Osteoblast (primary cell): ENCODE measurements at regions not wholly inside any gene's neighbourhood (a gene's known extent, or its start where the extent isn't known, plus 50 kb on each side); places are given as distances from the start of the nearest gene placed in this dataset.

Experiments
- DNase-seq: peaks from one replicate; pipeline ENCODE4 v3.0.0; 2011; ENCODE audit warnings: low spot score, mixed read lengths; ENCODE audit not compliant: insufficient read length; ENCODE audit errors: missing footprints
- H2AFZ ChIP-seq: 2 replicates; pipeline ENCODE4 v1.6.0; 2011; ENCODE audit warnings: mild to moderate bottlenecking, low read length
- H3K27ac ChIP-seq: 2 replicates; pipeline ENCODE4 v1.5.1; 2011; ENCODE audit warnings: mild to moderate bottlenecking, low read depth, low read length, moderate library complexity
- H3K27me3 ChIP-seq: 2 replicates; pipeline ENCODE4 v1.6.0; 2012; ENCODE audit warnings: mild to moderate bottlenecking, control low read depth, inconsistent platforms, low read length, moderate library complexity; ENCODE audit not compliant: insufficient read depth
- H3K36me3 ChIP-seq: 2 replicates; pipeline ENCODE4 v1.5.1; 2011; ENCODE audit warnings: mild to moderate bottlenecking, low read length, control low read depth, moderate library complexity; ENCODE audit not compliant: insufficient read depth
- H3K4me1 ChIP-seq: 2 replicates; pipeline ENCODE4 v1.5.1; 2011; ENCODE audit warnings: mild to moderate bottlenecking, low read length, control low read depth, moderate library complexity; ENCODE audit not compliant: insufficient read depth
- H3K4me2 ChIP-seq: 2 replicates; pipeline ENCODE4 v1.6.0; 2011; ENCODE audit warnings: mild to moderate bottlenecking, low read length; ENCODE audit not compliant: insufficient read depth
- H3K4me3 ChIP-seq: fragments of 200-600 bp; sonication (generic); 3 replicates; pipeline ENCODE4 v1.5.1; 2012; ENCODE audit warnings: mild to moderate bottlenecking, low read length, inconsistent platforms; ENCODE audit not compliant: insufficient read depth
- H3K79me2 ChIP-seq: 2 replicates; pipeline ENCODE4 v1.6.0; 2012; ENCODE audit warnings: mild to moderate bottlenecking, low read length, control low read depth, inconsistent platforms; ENCODE audit not compliant: insufficient read depth
- H3K9me3 ChIP-seq: 2 replicates; pipeline ENCODE4 v1.5.1; 2011; ENCODE audit warnings: low read depth, low read length, control low read depth
- H4K20me1 ChIP-seq: 2 replicates; pipeline ENCODE4 v1.6.0; 2012; ENCODE audit warnings: mild to moderate bottlenecking, low read length, control low read depth; ENCODE audit not compliant: insufficient read depth
- CTCF ChIP-seq: IDR thresholded peaks from 2 replicates; pipeline ENCODE4 v1.5.1; 2011; ENCODE audit warnings: mild to moderate bottlenecking, low read depth, low read length, moderate library complexity; ENCODE audit errors: extremely low read depth

DNA sequence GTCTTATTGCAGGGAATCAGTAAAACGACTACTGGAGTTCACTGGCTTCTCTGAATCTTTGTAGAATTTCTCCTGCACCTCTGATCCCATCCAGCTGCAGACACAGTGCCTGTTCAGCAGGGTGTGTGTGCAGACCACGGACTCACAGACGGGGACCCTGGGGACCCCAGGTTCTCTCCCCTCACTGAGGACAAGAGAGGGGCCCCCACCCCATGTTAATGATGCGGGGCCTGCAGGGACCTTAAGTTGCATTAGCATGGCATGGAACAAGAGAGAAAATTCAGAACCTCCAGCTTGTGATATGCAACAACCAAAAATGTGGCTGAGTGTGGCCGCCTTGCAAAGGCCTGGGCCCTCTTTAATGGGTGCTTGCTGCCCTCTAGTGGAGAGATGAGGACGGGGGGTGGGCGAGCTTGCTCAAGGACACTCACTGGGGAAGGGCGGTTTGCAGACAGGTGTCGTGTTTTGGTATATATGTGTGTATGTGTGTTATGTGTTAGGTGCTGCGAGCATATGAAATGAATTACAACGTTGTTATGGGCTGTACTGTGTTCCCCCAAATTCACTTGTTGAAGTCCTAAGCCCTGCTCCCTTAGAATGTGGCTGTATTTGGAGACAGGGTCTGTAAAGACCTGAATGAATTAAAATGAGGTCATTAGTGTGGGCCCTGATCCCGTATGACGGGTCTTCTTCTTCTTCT is 84.4 kb upstream of the SEPTIN5 start:
- Histone ChIP-seq H4K20me1 (no peaks in the 10 kb centered on the region), H3K4me3 (no peak overlapping the region), H3K4me2 (no peak overlapping the region), H3K36me3 (no peaks in the 10 kb centered on the region), H3K27ac (no peak overlapping the region), H3K79me2 (no peaks in the 10 kb centered on the region), H2AFZ (no peak overlapping the region), H3K9me3 (no peaks in the 10 kb centered on the region), H3K4me1 (no peaks in the 10 kb centered on the region), H3K27me3 (no peaks in the 10 kb centered on the region)
- DNase-seq = peak; percentile 98
- TF ChIP-seq CTCF = peak; percentile 94

DNA sequence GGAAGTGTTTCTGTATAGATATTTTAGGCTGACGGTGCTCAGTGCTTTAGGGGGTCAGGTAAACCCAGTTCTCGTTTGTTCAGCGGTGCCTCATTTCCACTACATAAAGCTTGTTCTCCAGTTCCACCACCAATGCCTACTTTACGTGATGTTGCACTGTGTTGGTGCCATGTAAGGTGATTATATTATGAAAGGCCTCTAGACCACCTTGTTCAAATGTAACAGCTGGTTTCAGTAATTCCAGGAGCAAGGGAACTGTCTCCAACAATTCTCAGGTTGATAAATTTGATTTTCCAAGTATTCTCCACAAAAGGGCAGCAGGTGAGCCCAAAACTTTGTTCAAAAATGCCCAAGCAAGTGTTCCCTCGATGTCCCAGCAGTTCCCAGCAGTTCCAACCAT is 83.7 kb upstream of the SEPTIN5 start:
- no peaks in the 10 kb centered on the region for H4K20me1 ChIP-seq
- H3K27me3 ChIP-seq = no peaks in the 10 kb centered on the region
- no peaks in the 10 kb centered on the region for H3K4me1 ChIP-seq
- H3K9me3 ChIP-seq = no peaks in the 10 kb centered on the region
- no peak overlapping the region for H2AFZ ChIP-seq
- H3K79me2 ChIP-seq = no peaks in the 10 kb centered on the region
- peak; percentile 23 for DNase-seq
- H3K4me3 ChIP-seq = no peak overlapping the region
- no peak overlapping the region for H3K4me2 ChIP-seq
- no peak overlapping the region for H3K27ac ChIP-seq
- no peaks in the 10 kb centered on the region for H3K36me3 ChIP-seq
- no peak for TF ChIP-seq CTCF

DNA sequence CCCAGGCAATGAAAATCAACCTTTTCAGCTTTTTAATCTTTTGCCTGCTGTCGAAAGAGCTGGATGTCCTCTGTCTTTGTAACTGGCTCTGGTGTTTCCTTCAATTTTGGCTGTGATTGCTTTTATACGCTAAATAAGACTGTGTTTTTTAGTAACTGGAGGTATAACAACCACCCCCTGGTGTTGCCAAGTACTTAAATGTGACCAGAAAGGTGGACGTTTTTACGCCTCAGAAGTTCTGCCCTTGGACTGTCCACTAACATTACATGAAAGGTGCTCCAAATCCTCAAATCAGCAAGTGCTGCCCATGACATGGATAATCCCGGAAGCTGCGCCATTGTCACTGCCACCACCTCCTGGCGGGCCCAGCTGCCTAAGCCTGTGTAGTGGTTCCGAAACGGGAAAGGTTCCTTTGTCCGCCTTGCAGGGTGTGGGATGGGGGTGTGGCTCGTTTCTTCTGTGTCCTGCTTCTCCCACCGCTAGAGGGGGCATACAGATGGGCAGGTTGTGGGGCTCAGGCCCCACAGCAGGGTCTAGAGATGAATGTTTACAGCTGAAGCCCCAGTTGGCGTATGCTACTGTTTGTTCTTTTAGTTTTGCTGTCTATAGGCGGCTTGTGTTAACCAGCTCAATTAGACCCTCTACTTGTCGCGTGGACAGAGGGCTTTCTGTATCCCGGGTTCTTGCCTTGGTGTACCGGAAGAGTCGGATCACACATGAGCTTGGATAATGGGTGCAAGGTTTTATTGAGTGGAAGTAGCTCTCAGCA is 82.2 kb upstream of the SEPTIN5 start:
- no peaks in the 10 kb centered on the region for H3K36me3 ChIP-seq
- H3K27ac ChIP-seq = no peak overlapping the region
- DNase-seq = peak; percentile 88
- H3K27me3 ChIP-seq = no peaks in the 10 kb centered on the region
- TF ChIP-seq CTCF = peak; percentile 72
- H3K4me2 ChIP-seq = no peak overlapping the region
- no peaks in the 10 kb centered on the region for H3K79me2 ChIP-seq
- H2AFZ ChIP-seq = peak overlapping the region; percentile 23
- H3K9me3 ChIP-seq = no peaks in the 10 kb centered on the region
- no peaks in the 10 kb centered on the region for H3K4me1 ChIP-seq
- no peak overlapping the region for H3K4me3 ChIP-seq
- no peaks in the 10 kb centered on the region for H4K20me1 ChIP-seq

DNA sequence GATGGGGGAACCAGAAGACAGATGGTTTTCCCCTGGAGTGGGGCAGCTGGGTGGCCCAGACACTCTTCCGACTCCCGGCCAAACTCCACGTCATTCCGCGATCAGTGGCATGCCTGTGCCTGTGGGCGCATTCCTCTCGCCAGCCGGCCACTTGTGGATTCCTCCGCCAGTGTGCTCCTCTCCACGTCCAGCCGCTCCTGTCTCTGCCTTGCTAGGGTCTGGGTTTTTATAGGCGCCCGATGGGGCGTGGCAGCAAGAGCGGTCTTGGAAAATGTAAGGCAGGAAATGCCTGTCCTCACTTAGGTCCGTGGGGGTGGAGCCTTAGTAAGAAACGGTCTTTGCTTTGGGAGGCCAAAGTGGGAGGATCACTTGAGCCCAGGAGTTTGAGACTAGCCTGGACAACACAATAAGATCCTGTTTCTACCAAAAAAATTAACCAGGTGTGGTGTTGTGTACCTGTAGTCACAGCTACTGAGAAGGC is 81.6 kb upstream of the SEPTIN5 start:
- Histone ChIP-seq H3K4me1 (no peaks in the 10 kb centered on the region), H3K4me2 (no peak overlapping the region), H3K36me3 (no peaks in the 10 kb centered on the region), H3K27me3 (no peaks in the 10 kb centered on the region), H3K27ac (no peak overlapping the region), H2AFZ (no peak overlapping the region), H3K4me3 (no peak overlapping the region), H4K20me1 (no peaks in the 10 kb centered on the region), H3K9me3 (no peaks in the 10 kb centered on the region), H3K79me2 (no peaks in the 10 kb centered on the region)
- no peak for TF ChIP-seq CTCF
- no peak for DNase-seq
